H1 (cell line): ENCODE measurements at regions not wholly inside any gene's neighbourhood (a gene's known extent, or its start where the extent isn't known, plus 50 kb on each side); places are given as distances from the start of the nearest gene placed in this dataset.

Experiments
- CTCF ChIA-PET: fragments of 300-600 bp; sonication (Branson Sonifier 250); formaldehyde crosslinking; loops from one replicate; lab custom pipeline; 2021; ENCODE audit not compliant: partially characterized antibody; lab: Charles Lee
- POLR2A ChIA-PET: fragments of 300-600 bp; sonication (Branson Sonifier 250); formaldehyde crosslinking; loops from one replicate; lab custom pipeline; 2021; ENCODE audit warnings: inconsistent platforms; ENCODE audit not compliant: partially characterized antibody; lab: Charles Lee
- DNase-seq, 2 experiments: peaks; one replicate each; pipeline versions ENCODE4 v3.0.0 to v3.0.0-alpha.2; 2010 to 2022; ENCODE audit warnings: low spot score in 2 of 2, low read depth in 1 of 2, mixed read lengths in 1 of 2
- FAIRE-seq: peaks from 2 replicates; lab custom pipeline; 2011; peaks lifted over from hg19 to GRCh38; lab: Jason Lieb, UNC
- H2AFZ ChIP-seq: 2 replicates; pipeline ENCODE4 v1.8.1; 2012; ENCODE audit warnings: low read length, inconsistent platforms
- H2AK5ac ChIP-seq: 2 replicates; pipeline ENCODE4 v1.6.1; 2013; ENCODE audit warnings: low read depth, low read length
- H2BK120ac ChIP-seq: replicated peaks from 2 replicates; pipeline ENCODE3; 2013; ENCODE audit warnings: low read depth, low read length, inconsistent platforms
- H2BK12ac ChIP-seq: 2 replicates; pipeline ENCODE4 v1.6.1; 2013; ENCODE audit warnings: low read depth, low read length
- H2BK15ac ChIP-seq: 2 replicates; pipeline ENCODE4 v1.6.1; 2013; ENCODE audit warnings: low read length
- H2BK20ac ChIP-seq: 2 replicates; pipeline ENCODE4 v1.6.1; 2013; ENCODE audit warnings: low read length
- H2BK5ac ChIP-seq: 2 replicates; pipeline ENCODE4 v1.6.1; 2013; ENCODE audit warnings: low read depth, low read length
- H3K14ac ChIP-seq: 2 replicates; pipeline ENCODE4 v1.6.1; 2013; ENCODE audit warnings: inconsistent platforms; ENCODE audit not compliant: insufficient read length
- H3K18ac ChIP-seq: 2 replicates; pipeline ENCODE4 v1.6.1; 2013; ENCODE audit warnings: low read length; ENCODE audit errors: extremely low read depth
- H3K23ac ChIP-seq: 2 replicates; pipeline ENCODE4 v1.6.1; 2013; ENCODE audit warnings: inconsistent platforms; ENCODE audit not compliant: insufficient read length
- H3K23me2 ChIP-seq: 2 replicates; pipeline ENCODE4 v1.6.1; 2013; ENCODE audit warnings: low read depth, low read length
- H3K27ac ChIP-seq: 2 replicates; pipeline ENCODE4 v1.6.1; 2011; ENCODE audit warnings: low read depth, low read length, inconsistent platforms
- H3K27me3 ChIP-seq, 4 experiments: replicated peaks in 1 of 4; 1 replicate in 1 of 4; 2 replicates in 3 of 4; pipeline versions ENCODE4 v1.6.1 to v1.8.1; 2011 to 2013; ENCODE audit warnings: low read length in 3 of 4, mild to moderate bottlenecking in 3 of 4, inconsistent platforms in 2 of 4, mixed read lengths in 2 of 4, moderate library complexity in 1 of 4; ENCODE audit not compliant: control insufficient read depth in 3 of 4, insufficient read depth in 3 of 4; ENCODE audit errors: extremely low read depth in 1 of 4
- H3K36me3 ChIP-seq, 4 experiments: 2 replicates each; pipeline versions ENCODE4 v1.6.1 to v1.8.1; 2011 to 2013; ENCODE audit warnings: mild to moderate bottlenecking in 4 of 4, low read length in 3 of 4, moderate library complexity in 2 of 4, control low read depth in 1 of 4, inconsistent platforms in 1 of 4; ENCODE audit not compliant: insufficient read depth in 4 of 4, control insufficient read depth in 2 of 4
- H3K4ac ChIP-seq: replicated peaks from 2 replicates; pipeline ENCODE3; 2013; ENCODE audit warnings: low read length, low read depth, mixed read lengths, inconsistent platforms; ENCODE audit not compliant: insufficient read length
- H3K4me1 ChIP-seq, 4 experiments: replicated peaks in 1 of 4; 1 replicate in 1 of 4; 2 replicates in 3 of 4; pipeline versions ENCODE4 v1.6.1 to v1.8.1; 2011 to 2013; ENCODE audit warnings: low read length in 3 of 4, inconsistent platforms in 2 of 4, mixed read lengths in 1 of 4; ENCODE audit not compliant: insufficient read depth in 4 of 4, control insufficient read depth in 3 of 4
- H3K4me2 ChIP-seq, 2 experiments: 2 replicates each; pipeline versions ENCODE4 v1.6.1 to v1.8.1; 2011 to 2013; ENCODE audit warnings: low read depth in 2 of 2, low read length in 2 of 2, control low read depth in 1 of 2, inconsistent platforms in 1 of 2, mild to moderate bottlenecking in 1 of 2; ENCODE audit not compliant: insufficient read depth in 1 of 2
- H3K4me3 ChIP-seq, 4 experiments: fragments of 200-600, 300-600 bp in 1 of 4; sonication (generic), shearing (Covaris generic), sonication (Bioruptor Twin) in 1 of 4; 2 replicates each; pipeline versions ENCODE4 v1.5.1 to v1.8.1; 2011 to 2016; ENCODE audit warnings: low read length in 4 of 4, low read depth in 3 of 4, control low read depth in 2 of 4, inconsistent platforms in 2 of 4, mild to moderate bottlenecking in 2 of 4, mixed read lengths in 1 of 4, moderate library complexity in 1 of 4; ENCODE audit not compliant: insufficient read depth in 2 of 4; ENCODE audit errors: extremely low read depth in 1 of 4
- H3K56ac ChIP-seq: replicated peaks from 2 replicates; pipeline ENCODE3; 2013; ENCODE audit warnings: low read depth, mild to moderate bottlenecking, mixed read lengths, low read length, inconsistent platforms; ENCODE audit not compliant: insufficient read length
- H3K79me1 ChIP-seq: 2 replicates; pipeline ENCODE4 v1.6.1; 2013; ENCODE audit warnings: low read depth, low read length, control low read depth
- H3K79me2 ChIP-seq, 2 experiments: 2 replicates each; pipeline versions ENCODE4 v1.6.1 to v1.8.1; 2012 to 2013; ENCODE audit warnings: low read length in 2 of 2, mild to moderate bottlenecking in 2 of 2, inconsistent platforms in 1 of 2; ENCODE audit not compliant: insufficient read depth in 2 of 2, control insufficient read depth in 1 of 2
- H3K9ac ChIP-seq, 4 experiments: replicated peaks in 1 of 4; 1 replicate in 1 of 4; 2 replicates in 3 of 4; pipeline versions ENCODE4 v1.6.1 to v1.8.1; 2011 to 2013; ENCODE audit warnings: low read depth in 3 of 4, low read length in 3 of 4, control low read depth in 2 of 4, mild to moderate bottlenecking in 2 of 4, moderate library complexity in 2 of 4, inconsistent platforms in 1 of 4; ENCODE audit errors: extremely low read depth in 1 of 4
- H3K9me3 ChIP-seq, 2 experiments: 2 replicates each; pipeline versions ENCODE4 v1.6.1 to v1.8.1; 2012 to 2013; ENCODE audit warnings: mild to moderate bottlenecking in 2 of 2, moderate library complexity in 2 of 2, control low read depth in 1 of 2, inconsistent platforms in 1 of 2, low read depth in 1 of 2, low read length in 1 of 2, mixed read lengths in 1 of 2; ENCODE audit not compliant: insufficient read depth in 2 of 2
- H4K20me1 ChIP-seq, 2 experiments: replicated peaks in 1 of 2; 2 replicates each; pipeline versions ENCODE3 to v1.8.1; 2011 to 2013; ENCODE audit warnings: inconsistent platforms in 2 of 2, low read length in 2 of 2, mild to moderate bottlenecking in 1 of 2; ENCODE audit not compliant: insufficient read depth in 2 of 2, control insufficient read depth in 1 of 2
- H4K5ac ChIP-seq: 2 replicates; pipeline ENCODE4 v1.6.1; 2013; ENCODE audit warnings: low read length, low read depth, mixed read lengths, inconsistent platforms; ENCODE audit not compliant: insufficient read length
- H4K8ac ChIP-seq: 2 replicates; pipeline ENCODE4 v1.8.0; 2013; ENCODE audit warnings: mild to moderate bottlenecking, moderate library complexity, low read length, inconsistent platforms; ENCODE audit not compliant: insufficient read depth; ENCODE audit errors: extremely low read depth
- H4K91ac ChIP-seq: replicated peaks from 2 replicates; pipeline ENCODE3; 2013; ENCODE audit warnings: low read length, mixed read lengths, inconsistent platforms; ENCODE audit not compliant: insufficient read length
- KDM4A ChIP-seq: IDR thresholded peaks from one replicate; pipeline ENCODE4 v1.7.1; 2012; ENCODE audit warnings: low read depth, mild to moderate bottlenecking, moderate library complexity, low read length, inconsistent platforms; ENCODE audit not compliant: severe bottlenecking
- WGBS, 2 experiments: shearing (Covaris generic) in 1 of 2; methylation state at CpG; one replicate each; pipeline versions ENCODE4 v1.1.6 to v1.1.7; 2013 to 2015; ENCODE audit warnings: low lambda C conversion rate in 2 of 2, mixed read lengths in 2 of 2, inconsistent platforms in 1 of 2, low coverage in 1 of 2, missing lambda C conversion rate in 1 of 2; ENCODE audit not compliant: insufficient replicate concordance in 2 of 2, insufficient coverage in 1 of 2, insufficient read length in 1 of 2; ENCODE audit errors: extremely low coverage in 1 of 2, missing lambda C conversion rate in 1 of 2; 5-methylcytosine and 5-hydroxymethylcytosine counted together

DNA sequence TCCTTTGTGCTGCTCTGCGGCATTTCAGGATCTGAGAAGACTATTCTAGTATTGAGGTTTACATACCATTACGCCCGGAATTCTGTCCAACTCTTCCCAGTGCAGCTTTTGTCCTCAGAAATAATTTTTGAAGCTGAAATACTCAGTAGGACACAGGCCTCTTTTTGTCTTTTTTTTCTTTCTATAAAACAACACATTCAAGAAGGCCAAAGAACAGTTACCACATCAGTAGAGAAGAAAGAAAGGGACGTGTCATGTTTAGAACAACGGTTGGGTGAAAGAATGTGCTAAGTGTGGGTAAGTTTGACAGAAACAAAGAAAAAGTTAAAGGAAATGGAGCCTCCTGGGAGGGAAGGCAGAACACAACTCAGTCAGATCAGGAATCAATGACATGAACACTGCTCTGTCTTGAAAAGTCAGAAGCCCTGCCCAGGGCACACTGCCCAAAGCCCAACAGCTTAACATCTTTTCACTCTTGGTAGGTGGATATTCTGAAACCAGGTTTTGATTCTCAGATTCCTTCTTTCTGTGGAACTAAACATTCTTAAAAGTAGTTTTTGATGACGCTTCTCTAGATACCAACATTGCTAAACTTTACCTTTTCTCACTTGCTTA lies 198.6 kb upstream of the CWC22 start:
- H3K23ac ChIP-seq = no peak overlapping the region
- FAIRE-seq = no peak
- H3K4me3 ChIP-seq = no peak overlapping the region
- no peak overlapping the region for H4K91ac ChIP-seq
- H3K18ac ChIP-seq = no peak overlapping the region
- no peak overlapping the region for H3K14ac ChIP-seq
- no peak overlapping the region for H2AK5ac ChIP-seq
- no peaks in the 10 kb centered on the region for H3K23me2 ChIP-seq
- H3K79me1 ChIP-seq = no peaks in the 10 kb centered on the region
- no peak overlapping the region for H4K5ac ChIP-seq
- no peaks in the 10 kb centered on the region for H3K36me3 ChIP-seq
- ChIA-PET CTCF (interaction anchor here (0.6 kb wide), 1 partner anchor 73 kb away, joined by 3 read pairs; no protein-coding TSS in a partner anchor), POLR2A (no interaction called here)
- H3K9ac ChIP-seq = no peak overlapping the region
- H2BK5ac ChIP-seq = no peak overlapping the region
- peak overlapping the region; percentile 65; the same call in 1 of the 2 replicates for H2AFZ ChIP-seq
- no peaks in the 10 kb centered on the region; a peak in 1 of 7 replicates for H3K4me1 ChIP-seq
- TF ChIP-seq KDM4A = no peak
- 81% methylated on average over 6 of the region's 6 CpGs; no CpG with 5 or more reads in 1 of the 2 experiments for WGBS, 2 experiments
- H3K9me3 ChIP-seq = no peaks in the 10 kb centered on the region
- H2BK120ac ChIP-seq = no peak overlapping the region
- H4K20me1 ChIP-seq = no peaks in the 10 kb centered on the region
- no peak overlapping the region for H3K4ac ChIP-seq
- no peak overlapping the region for H2BK20ac ChIP-seq
- no peaks in the 10 kb centered on the region for H3K27me3 ChIP-seq
- H3K27ac ChIP-seq = no peak overlapping the region
- H3K4me2 ChIP-seq = no peak overlapping the region
- H3K56ac ChIP-seq = no peak overlapping the region
- no peak overlapping the region for H2BK12ac ChIP-seq
- H3K79me2 ChIP-seq = no peaks in the 10 kb centered on the region
- no peak overlapping the region for H4K8ac ChIP-seq
- no peak overlapping the region for H2BK15ac ChIP-seq
- no peak for DNase-seq
